GM13977 (cell line): ENCODE measurements at regions not wholly inside any gene's neighbourhood (a gene's known extent, or its start where the extent isn't known, plus 50 kb on each side); places are given as distances from the start of the nearest gene placed in this dataset.

Experiments used
- DNase-seq: peaks from one replicate; pipeline ENCODE4 v3.0.0; 2012; ENCODE audit warnings: low spot score
- CTCF ChIP-seq: IDR thresholded peaks from 2 replicates; pipeline ENCODE4 v1.5.1; 2012; ENCODE audit warnings: mild to moderate bottlenecking, control low read depth; ENCODE audit not compliant: insufficient read depth; ENCODE audit errors: extremely low read depth, missing control alignments
- in situ Hi-C: fragments of 300-500 bp; cut with MboI; formaldehyde crosslinking; loops from one replicate; pipeline ENCODE4 v1.12.0; 2022; ENCODE audit warnings: low sequenced_read_pairs, low pct_unique_long_range_greater_than_20kb, mixed read lengths, inconsistent platforms; ENCODE audit not compliant: unreplicated experiment

GRCh38 chr2:129575880-129576279 is 403.6 kb upstream of the RAB6C start:
- no peak for DNase-seq
- in situ Hi-C loops = no loop called here
- no peak for TF ChIP-seq CTCF

GRCh38 chr2:129580001-129580400 is 399.5 kb upstream of the RAB6C start:
- TF ChIP-seq CTCF = no peak
- no peak for DNase-seq
- in situ Hi-C loops = no loop called here

GRCh38 chr2:129585760-129586159 is 393.7 kb upstream of the RAB6C start:
- TF ChIP-seq CTCF = no peak
- in situ Hi-C loops = no loop called here
- DNase-seq = no peak

GRCh38 chr2:129587426-129588064 is 391.9 kb upstream of the RAB6C start:
- DNase-seq = no peak
- in situ Hi-C loops = no loop called here
- no peak for TF ChIP-seq CTCF

- DNase-seq = no peak
- no peak for TF ChIP-seq CTCF
- in situ Hi-C loops = no loop called here
Measured at GRCh38 chr2:129604560-129604959, 374.9 kb upstream of the RAB6C start.

GRCh38 chr2:129605646-129606045 is 373.8 kb upstream of the RAB6C start:
- in situ Hi-C loops = no loop called here
- DNase-seq = no peak
- no peak for TF ChIP-seq CTCF
